Smooth muscle cell (in vitro differentiated cells): ENCODE measurements at regions not wholly inside any gene's neighbourhood (a gene's known extent, or its start where the extent isn't known, plus 50 kb on each side); places are given as distances from the start of the nearest gene placed in this dataset.

Experiments used
- DNase-seq: peaks from one replicate; lab custom pipeline; 2025; ENCODE audit not compliant: unreplicated experiment; lab: John Stamatoyannopoulos, UW
- H2AFZ ChIP-seq: fragments of 200-600 bp; sonication (generic); 2 replicates; pipeline ENCODE4 v1.6.0; 2016; ENCODE audit warnings: antibody characterized with exemption, low read depth, mild to moderate bottlenecking
- H3F3A ChIP-seq: fragments of 200-600 bp; sonication (generic); 2 replicates; pipeline ENCODE4 v1.6.0; 2017; ENCODE audit warnings: antibody characterized with exemption, low read depth
- H3K27ac ChIP-seq: fragments of 200-600 bp; sonication (generic); 2 replicates; pipeline ENCODE4 v1.5.1; 2016; ENCODE audit warnings: low read depth, mild to moderate bottlenecking
- H3K27me3 ChIP-seq: fragments of 200-600 bp; sonication (generic); 2 replicates; pipeline ENCODE4 v1.6.1; 2016; ENCODE audit warnings: low read depth, mild to moderate bottlenecking
- H3K36me3 ChIP-seq: fragments of 200-600 bp; sonication (generic); 2 replicates; pipeline ENCODE4 v1.5.1; 2016; ENCODE audit warnings: low read depth
- H3K4me1 ChIP-seq: fragments of 200-600 bp; sonication (generic); 2 replicates; pipeline ENCODE4 v1.5.1; 2016; ENCODE audit warnings: low read depth
- H3K4me2 ChIP-seq: fragments of 200-600 bp; sonication (generic); 2 replicates; pipeline ENCODE4 v1.6.0; 2016; ENCODE audit warnings: mild to moderate bottlenecking
- H3K4me3 ChIP-seq: fragments of 200-600 bp; sonication (generic); 2 replicates; pipeline ENCODE4 v1.5.1; 2016; ENCODE audit warnings: mild to moderate bottlenecking
- H3K79me2 ChIP-seq: fragments of 200-600 bp; sonication (generic); 2 replicates; pipeline ENCODE4 v1.6.0; 2016; ENCODE audit warnings: low read depth, mild to moderate bottlenecking
- H3K9ac ChIP-seq: fragments of 200-600 bp; sonication (generic); 2 replicates; pipeline ENCODE4 v1.6.0; 2016; ENCODE audit warnings: low read depth
- H3K9me3 ChIP-seq: fragments of 200-600 bp; sonication (generic); replicated peaks from 2 replicates; pipeline ENCODE4 v1.5.1; 2016; ENCODE audit warnings: low read depth
- H4K20me1 ChIP-seq: fragments of 200-600 bp; sonication (generic); 2 replicates; pipeline ENCODE4 v1.6.0; 2016; ENCODE audit warnings: low read depth
- WGBS: methylation state at CpG from one replicate; pipeline ENCODE4 v1.1.7; 2016; ENCODE audit warnings: low lambda C conversion rate; 5-methylcytosine and 5-hydroxymethylcytosine counted together
- TF ChIP-seq, protein P1 (sequence below): fragments of 200-600 bp; sonication (generic); IDR thresholded peaks from 2 replicates; pipeline ENCODE4 v1.5.1; 2017; ENCODE audit warnings: borderline replicate concordance, mild to moderate bottlenecking, antibody characterized with exemption; ENCODE audit not compliant: insufficient read depth, poor library complexity, severe bottlenecking

DNA sequence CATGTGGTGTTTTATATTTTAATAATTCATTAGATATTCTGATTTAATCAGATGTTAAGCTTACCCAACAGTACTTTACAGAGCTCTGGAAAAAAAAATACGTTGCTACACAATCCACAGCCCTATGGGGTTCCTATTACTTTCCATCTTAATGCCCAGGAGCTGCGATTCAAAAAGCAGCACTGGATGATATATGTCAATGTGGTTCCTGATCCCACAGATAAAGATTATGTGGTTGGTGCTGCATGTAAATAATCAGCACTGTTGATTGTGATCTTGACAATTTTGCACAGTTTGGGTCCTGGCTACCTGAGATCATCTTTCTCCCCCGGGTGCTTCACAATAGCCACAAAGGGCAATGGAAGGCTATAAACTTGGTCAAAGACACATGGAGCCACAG, 72.7 kb upstream of the DCLK2 start:
- H4K20me1 ChIP-seq = no peaks in the 10 kb centered on the region
- peaks cover 12% of the 10 kb centered on the region for H3F3A ChIP-seq
- no peaks in the 10 kb centered on the region for H3K79me2 ChIP-seq
- DNase-seq = no peak
- H3K36me3 ChIP-seq = no peaks in the 10 kb centered on the region
- peaks cover 32% of the 10 kb centered on the region for H3K4me1 ChIP-seq
- H3K27ac ChIP-seq = peak overlapping the region; percentile 92
- no peak overlapping the region for H3K4me3 ChIP-seq
- WGBS = 73% methylated on average over 3 of the region's 3 CpGs
- TF ChIP-seq, protein P1, sequence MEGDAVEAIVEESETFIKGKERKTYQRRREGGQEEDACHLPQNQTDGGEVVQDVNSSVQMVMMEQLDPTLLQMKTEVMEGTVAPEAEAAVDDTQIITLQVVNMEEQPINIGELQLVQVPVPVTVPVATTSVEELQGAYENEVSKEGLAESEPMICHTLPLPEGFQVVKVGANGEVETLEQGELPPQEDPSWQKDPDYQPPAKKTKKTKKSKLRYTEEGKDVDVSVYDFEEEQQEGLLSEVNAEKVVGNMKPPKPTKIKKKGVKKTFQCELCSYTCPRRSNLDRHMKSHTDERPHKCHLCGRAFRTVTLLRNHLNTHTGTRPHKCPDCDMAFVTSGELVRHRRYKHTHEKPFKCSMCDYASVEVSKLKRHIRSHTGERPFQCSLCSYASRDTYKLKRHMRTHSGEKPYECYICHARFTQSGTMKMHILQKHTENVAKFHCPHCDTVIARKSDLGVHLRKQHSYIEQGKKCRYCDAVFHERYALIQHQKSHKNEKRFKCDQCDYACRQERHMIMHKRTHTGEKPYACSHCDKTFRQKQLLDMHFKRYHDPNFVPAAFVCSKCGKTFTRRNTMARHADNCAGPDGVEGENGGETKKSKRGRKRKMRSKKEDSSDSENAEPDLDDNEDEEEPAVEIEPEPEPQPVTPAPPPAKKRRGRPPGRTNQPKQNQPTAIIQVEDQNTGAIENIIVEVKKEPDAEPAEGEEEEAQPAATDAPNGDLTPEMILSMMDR = no peak
- peak overlapping the region; percentile 67 for H3K4me2 ChIP-seq
- H2AFZ ChIP-seq = no peak overlapping the region
- no peaks in the 10 kb centered on the region for H3K9me3 ChIP-seq
- no peaks in the 10 kb centered on the region for H3K27me3 ChIP-seq
- H3K9ac ChIP-seq = no peak overlapping the region

DNA sequence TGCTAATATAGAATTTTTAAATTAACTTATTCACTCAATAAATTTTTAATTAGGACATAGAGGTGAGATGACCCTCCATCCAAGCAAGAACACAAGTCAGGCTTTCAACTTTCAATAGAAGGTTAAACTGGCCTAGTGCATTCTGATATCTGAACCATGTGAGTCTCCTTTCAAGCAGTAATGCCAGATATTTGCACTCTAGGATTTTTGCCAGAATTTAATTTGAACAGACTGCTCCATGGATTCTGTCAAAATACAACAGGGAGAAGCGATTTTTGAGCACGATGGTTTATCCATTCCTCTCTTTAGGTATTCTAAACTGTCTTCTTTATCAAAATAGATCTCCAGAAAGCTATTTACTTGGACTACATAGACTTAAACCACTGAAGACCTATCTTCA, 72.0 kb upstream of the DCLK2 start:
- Histone ChIP-seq H3K4me2 (no peak overlapping the region), H3K27ac (peak overlapping the region; percentile 92), H3F3A (peaks cover 12% of the 10 kb centered on the region), H3K9ac (no peak overlapping the region), H4K20me1 (no peaks in the 10 kb centered on the region), H3K4me3 (no peak overlapping the region), H3K36me3 (no peaks in the 10 kb centered on the region), H2AFZ (no peak overlapping the region), H3K27me3 (no peaks in the 10 kb centered on the region), H3K9me3 (no peaks in the 10 kb centered on the region), H3K79me2 (no peaks in the 10 kb centered on the region), H3K4me1 (peaks cover 32% of the 10 kb centered on the region)
- TF ChIP-seq, protein P1 = no peak
- 85% methylated on average over 2 of the region's 2 CpGs for WGBS
- DNase-seq = no peak

DNA sequence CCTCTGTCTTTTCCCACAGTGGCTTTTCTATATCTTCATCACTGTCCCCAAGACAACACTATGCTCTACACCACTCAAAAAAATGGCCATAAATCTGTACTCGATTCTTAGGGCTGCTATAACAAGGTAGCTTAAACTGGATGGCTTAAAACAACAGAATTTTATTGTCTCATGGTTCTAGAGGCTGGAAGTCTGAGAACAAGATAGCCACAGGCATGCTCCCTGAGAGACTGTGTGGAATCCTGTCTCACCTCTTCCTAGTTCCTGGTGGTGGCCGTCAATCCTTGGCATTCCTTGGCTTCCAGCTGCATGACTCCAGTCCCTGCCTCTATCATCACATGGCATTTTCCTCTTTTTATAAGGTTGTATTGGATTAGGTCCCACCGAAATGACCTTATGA, 70.7 kb upstream of the DCLK2 start:
- no peak overlapping the region for H3K4me3 ChIP-seq
- peaks cover 12% of the 10 kb centered on the region for H3F3A ChIP-seq
- peak overlapping the region; percentile 14 for H3K4me2 ChIP-seq
- H3K9ac ChIP-seq = no peak overlapping the region
- H3K9me3 ChIP-seq = no peaks in the 10 kb centered on the region
- no peak overlapping the region for H2AFZ ChIP-seq
- peak overlapping the region; percentile 92 for H3K27ac ChIP-seq
- H3K79me2 ChIP-seq = no peaks in the 10 kb centered on the region
- 29% methylated on average over 3 of the region's 3 CpGs for WGBS
- TF ChIP-seq, protein P1 = no peak
- peaks cover 32% of the 10 kb centered on the region for H3K4me1 ChIP-seq
- H3K36me3 ChIP-seq = no peaks in the 10 kb centered on the region
- H4K20me1 ChIP-seq = no peaks in the 10 kb centered on the region
- H3K27me3 ChIP-seq = no peaks in the 10 kb centered on the region
- DNase-seq = no peak

DNA sequence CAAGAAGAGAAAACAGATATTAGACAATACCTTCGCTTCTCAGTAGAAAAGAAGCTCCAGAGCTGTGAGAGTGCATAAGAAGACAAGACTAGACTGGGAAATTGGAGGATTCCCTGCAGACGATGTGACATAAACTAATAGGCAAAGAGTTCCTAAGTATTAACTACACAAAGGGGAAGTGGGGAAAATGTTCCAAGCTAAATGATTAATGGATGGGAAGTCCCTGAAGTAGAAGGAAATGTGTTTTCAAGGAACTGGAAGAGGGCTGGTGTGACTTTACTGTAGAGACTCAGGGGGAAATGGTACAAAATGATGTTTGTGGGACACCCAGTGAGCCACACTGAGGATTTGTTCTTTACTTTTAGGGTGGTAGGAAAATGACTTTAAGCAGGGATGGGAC, 69.7 kb upstream of the DCLK2 start:
- WGBS = 98% methylated on average over 2 of the region's 2 CpGs
- Histone ChIP-seq H3K27me3 (no peaks in the 10 kb centered on the region), H3K9ac (no peak overlapping the region), H4K20me1 (no peaks in the 10 kb centered on the region), H3K36me3 (no peaks in the 10 kb centered on the region), H3F3A (peaks cover 12% of the 10 kb centered on the region), H3K79me2 (no peaks in the 10 kb centered on the region), H3K4me1 (peaks cover 28% of the 10 kb centered on the region), H3K27ac (no peak overlapping the region), H3K4me3 (no peak overlapping the region), H2AFZ (peak overlapping the region; percentile 48), H3K9me3 (no peaks in the 10 kb centered on the region), H3K4me2 (no peak overlapping the region)
- TF ChIP-seq, protein P1 = no peak
- no peak for DNase-seq
